OCI-LY3 (cell line): ENCODE measurements at regions not wholly inside any gene's neighbourhood (a gene's known extent, or its start where the extent isn't known, plus 50 kb on each side); places are given as distances from the start of the nearest gene placed in this dataset.

ENCODE experiments used
- EZH2phosphoT487 ChIP-seq: fragments of 200-600 bp; shearing (Covaris generic); IDR thresholded peaks from 2 replicates; pipeline ENCODE4 v1.6.1; 2018; ENCODE audit warnings: antibody characterized with exemption, mixed run types, low read depth
- TF ChIP-seq, protein P1 (sequence below): fragments of 200-600, 300-600 bp; sonication (generic); IDR thresholded peaks from 2 replicates; pipeline ENCODE4 v1.5.1; 2014; ENCODE audit warnings: antibody characterized with exemption, low read length, low read depth

DNA sequence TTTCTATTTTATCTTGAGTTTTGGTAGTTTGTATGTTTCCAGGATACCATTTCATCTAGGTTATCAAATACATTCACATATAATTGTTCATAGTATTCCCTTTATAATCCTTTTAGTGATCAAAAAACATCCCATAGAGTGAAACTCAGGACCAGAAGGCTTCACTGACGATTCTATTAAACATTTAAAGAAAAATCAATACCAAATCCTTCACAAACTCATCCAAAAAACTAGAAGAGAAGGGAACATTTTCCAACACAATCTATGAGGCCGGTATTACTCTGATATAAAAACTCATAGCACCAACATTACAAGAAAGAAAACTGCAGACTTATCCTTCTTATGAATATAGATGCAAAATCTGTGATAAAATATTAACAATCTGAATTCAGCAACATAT, 203.4 kb downstream of the ANKRD50 start:
- TF ChIP-seq, protein P1, sequence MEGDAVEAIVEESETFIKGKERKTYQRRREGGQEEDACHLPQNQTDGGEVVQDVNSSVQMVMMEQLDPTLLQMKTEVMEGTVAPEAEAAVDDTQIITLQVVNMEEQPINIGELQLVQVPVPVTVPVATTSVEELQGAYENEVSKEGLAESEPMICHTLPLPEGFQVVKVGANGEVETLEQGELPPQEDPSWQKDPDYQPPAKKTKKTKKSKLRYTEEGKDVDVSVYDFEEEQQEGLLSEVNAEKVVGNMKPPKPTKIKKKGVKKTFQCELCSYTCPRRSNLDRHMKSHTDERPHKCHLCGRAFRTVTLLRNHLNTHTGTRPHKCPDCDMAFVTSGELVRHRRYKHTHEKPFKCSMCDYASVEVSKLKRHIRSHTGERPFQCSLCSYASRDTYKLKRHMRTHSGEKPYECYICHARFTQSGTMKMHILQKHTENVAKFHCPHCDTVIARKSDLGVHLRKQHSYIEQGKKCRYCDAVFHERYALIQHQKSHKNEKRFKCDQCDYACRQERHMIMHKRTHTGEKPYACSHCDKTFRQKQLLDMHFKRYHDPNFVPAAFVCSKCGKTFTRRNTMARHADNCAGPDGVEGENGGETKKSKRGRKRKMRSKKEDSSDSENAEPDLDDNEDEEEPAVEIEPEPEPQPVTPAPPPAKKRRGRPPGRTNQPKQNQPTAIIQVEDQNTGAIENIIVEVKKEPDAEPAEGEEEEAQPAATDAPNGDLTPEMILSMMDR, result no peak
- no peak for TF ChIP-seq EZH2phosphoT487
